ENCODE measurements at regions not wholly inside any gene's neighbourhood (a gene's known extent, or its start where the extent isn't known, plus 50 kb on each side); places are given as distances from the start of the nearest gene placed in this dataset.

GRCh38 chr11:116373104-116373944 is 399.5 kb downstream of the BUD13 start:
- TF ChIP-seq EP300 (IDR thresholded peaks at IDR 0.05) (no peak), POLR2A (IDR thresholded peaks at IDR 0.05) (no peak), CTCF (IDR thresholded peaks at IDR 0.05) (no peak)
